ENCODE measurements at regions not wholly inside any gene's neighbourhood (a gene's known extent, or its start where the extent isn't known, plus 50 kb on each side); places are given as distances from the start of the nearest gene placed in this dataset.

GRCh38 chr10:3361640-3362039, 189.1 kb upstream of the PITRM1 start:
- in situ Hi-C loops (cut with MboI; ENCODE audit: low sequenced_read_pairs): no loop called here

DNA sequence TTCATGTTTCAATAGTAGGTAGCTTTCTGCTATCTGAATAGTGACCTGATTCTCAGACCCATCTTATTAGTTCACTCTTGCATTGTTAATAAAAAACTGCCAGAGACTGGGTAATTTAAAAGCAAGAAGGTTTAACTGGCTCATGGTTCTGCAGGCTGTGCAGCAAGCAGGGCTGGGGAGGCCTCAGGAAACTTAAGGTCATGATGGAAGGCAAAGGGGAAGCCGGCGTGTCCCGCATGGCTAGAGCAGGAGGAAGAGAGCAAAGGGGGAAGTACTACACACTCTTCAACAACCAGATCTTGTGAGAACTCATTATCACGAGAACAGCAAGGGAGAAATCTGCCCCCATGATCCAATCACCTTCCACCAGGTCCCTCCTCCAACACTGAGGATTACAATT, 185.2 kb upstream of the PITRM1 start:
- in situ Hi-C loops (cut with MboI; ENCODE audit: low sequenced_read_pairs): no loop called here

DNA sequence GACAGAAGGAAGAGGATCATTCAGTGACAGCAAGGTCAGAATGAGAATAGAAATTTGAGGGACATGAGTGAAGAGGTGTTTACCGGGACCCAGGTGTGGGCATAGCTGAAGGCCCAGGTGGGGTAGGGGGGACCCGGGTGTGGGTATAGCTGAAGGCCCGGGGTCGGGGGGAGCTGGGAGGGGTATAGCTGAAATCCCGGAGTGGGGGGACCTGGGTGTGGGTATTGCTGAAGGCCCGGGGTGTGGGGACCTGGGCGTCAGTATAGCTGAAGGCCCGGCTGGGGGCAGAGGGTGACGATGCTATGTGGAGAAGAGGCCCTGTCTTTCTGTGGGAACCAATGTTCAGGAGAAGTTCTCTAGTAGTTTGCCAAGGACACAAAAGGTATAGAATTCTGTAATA, 183.0 kb upstream of the PITRM1 start:
- in situ Hi-C loops (cut with MboI; ENCODE audit: low sequenced_read_pairs): no loop called here

- in situ Hi-C loops (cut with MboI; ENCODE audit: low sequenced_read_pairs): no loop called here
Measured at GRCh38 chr10:3354174-3354900, 181.8 kb upstream of the PITRM1 start.

- in situ Hi-C loops (cut with MboI; ENCODE audit: low sequenced_read_pairs): no loop called here
Measured at GRCh38 chr10:3353235-3353634, 180.7 kb upstream of the PITRM1 start.

- in situ Hi-C loops (cut with MboI; ENCODE audit: low sequenced_read_pairs): no loop called here
Measured at GRCh38 chr10:3350617-3351258, 178.2 kb upstream of the PITRM1 start.

DNA sequence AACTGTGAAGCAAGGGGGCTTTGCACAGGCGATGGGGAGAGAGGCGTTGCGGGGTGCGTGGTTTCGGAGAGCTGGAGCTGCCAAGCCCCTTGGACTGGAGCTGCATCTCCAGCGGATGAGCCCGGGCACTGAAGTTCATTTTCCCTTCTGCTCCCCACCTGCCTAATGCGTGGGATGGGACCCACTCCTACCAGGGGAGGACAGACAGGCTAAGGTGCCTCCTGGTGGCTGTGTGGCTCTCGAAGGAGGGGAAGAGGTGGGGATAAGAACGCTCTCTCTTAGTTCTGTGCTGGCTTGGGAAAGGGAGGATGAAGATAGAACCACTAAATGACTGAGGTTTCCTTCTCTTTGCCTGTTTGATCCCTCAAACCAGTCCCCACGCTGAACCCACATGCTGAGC, 177.6 kb upstream of the PITRM1 start:
- in situ Hi-C loops (cut with MboI; ENCODE audit: low sequenced_read_pairs): no loop called here

DNA sequence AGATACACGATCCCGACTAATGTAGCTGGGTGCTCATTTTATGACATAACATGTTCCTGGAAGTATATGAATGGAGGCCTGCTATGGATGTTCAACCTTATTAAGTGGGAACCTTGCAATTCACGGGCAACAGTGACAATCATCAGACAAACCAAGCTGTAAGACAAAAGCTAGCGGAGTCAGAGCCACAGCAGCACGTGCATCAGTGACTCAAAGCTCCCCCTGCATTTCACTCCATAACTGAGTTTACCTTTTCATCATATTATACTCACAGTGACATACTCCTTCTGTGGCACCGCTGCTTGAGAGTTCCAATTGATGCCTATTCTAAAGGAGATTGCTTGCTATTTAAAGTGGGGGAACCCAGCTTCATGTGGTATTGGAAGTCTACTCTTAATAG, 176.0 kb upstream of the PITRM1 start:
- in situ Hi-C loops (cut with MboI; ENCODE audit: low sequenced_read_pairs): no loop called here

- in situ Hi-C loops (cut with MboI; ENCODE audit: low sequenced_read_pairs): no loop called here
Measured at GRCh38 chr10:3347413-3348182, 175.0 kb upstream of the PITRM1 start.

DNA sequence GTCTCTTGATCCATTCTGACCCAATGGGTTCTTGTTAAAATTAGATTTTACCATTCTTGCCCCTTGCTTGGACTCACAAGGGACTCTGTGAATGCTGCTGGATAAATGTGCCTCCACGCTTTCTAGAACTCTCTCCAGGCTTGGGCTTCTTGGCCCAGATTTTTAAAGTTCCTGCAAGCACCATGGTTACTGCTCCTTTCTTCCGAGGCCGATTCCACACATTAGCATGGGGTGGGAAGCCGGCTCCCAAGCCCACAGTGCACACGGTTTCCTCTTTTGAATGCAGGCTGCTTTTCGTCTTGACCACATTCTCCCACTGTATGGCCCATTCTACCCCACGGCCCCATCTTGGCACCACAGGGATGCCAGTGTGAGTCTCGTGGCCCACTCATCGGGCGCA, 174.3 kb upstream of the PITRM1 start:
- in situ Hi-C loops (cut with MboI; ENCODE audit: low sequenced_read_pairs): no loop called here

DNA sequence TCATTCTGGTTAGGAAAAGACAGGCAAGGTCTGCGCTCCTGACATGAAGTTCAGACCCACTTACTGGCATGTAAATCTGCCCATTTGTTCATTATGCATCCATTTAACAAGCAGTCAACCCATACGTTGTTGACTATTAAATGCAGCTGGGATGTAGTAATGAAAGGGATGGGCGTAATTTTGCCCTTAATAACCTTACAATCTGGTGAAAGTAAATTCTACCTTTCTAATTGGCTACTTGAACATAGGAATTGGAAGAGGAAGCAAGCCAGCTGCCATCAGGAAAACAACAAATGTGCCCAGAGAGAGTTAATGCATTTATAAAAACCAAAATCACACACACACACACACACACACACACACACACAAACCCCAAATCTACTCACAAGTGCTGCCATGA, 170.2 kb upstream of the PITRM1 start:
- in situ Hi-C loops (cut with MboI; ENCODE audit: low sequenced_read_pairs): no loop called here

DNA sequence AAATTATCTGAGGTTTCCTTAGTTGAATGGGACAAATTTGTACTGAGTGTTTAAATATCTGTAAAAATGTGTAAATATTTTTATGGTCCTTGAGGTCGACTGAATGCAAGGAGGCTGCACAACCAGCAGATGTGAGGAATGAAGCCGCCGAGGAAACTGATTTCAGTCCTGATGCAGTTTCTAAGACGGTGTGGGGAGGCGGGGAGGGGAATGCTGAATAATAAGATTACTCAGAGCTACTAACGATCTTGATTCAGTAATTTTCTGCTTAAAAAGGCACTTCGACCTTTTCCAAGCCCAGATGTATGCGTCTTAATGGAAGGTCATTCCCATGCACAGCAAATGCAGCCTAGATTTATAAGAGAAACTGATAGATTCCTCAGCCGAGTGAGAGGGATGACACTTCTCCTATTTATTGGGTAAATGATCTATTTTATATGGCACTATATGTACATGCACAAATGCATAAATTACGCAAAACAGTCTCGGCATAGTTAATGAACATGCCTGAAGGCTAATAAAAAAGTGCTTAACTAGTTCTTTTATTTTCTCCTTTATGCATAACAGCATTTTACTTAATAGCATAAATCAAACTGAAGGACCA, 167.6 kb upstream of the PITRM1 start:
- in situ Hi-C loops (cut with MboI; ENCODE audit: low sequenced_read_pairs): no loop called here

DNA sequence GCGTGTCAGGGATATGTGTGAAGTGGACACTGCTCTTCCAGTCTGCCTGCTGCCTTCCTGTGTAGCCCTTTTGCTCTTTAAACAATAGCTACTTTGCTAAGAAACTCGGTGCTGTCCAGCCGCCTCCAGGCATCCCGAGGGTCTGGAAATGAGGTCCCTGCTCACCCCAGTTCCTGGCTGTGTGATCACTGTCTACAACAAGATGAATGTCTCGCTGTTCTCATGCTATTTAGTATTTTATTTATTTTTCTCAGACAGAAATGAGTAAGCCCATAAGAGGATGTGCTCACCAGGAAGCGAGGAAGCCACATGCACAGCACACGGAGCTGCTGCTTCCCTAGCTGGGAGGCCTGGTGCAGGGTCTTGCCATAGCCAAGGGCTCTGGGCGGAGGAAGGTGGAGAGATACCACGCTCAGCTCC, 167.0 kb upstream of the PITRM1 start:
- in situ Hi-C loops (cut with MboI; ENCODE audit: low sequenced_read_pairs): no loop called here

GRCh38 chr10:3339121-3339520, 166.5 kb upstream of the PITRM1 start:
- in situ Hi-C loops (cut with MboI; ENCODE audit: low sequenced_read_pairs): no loop called here

- in situ Hi-C loops (cut with MboI; ENCODE audit: low sequenced_read_pairs): no loop called here
Measured at GRCh38 chr10:3337741-3338140, 165.2 kb upstream of the PITRM1 start.

- in situ Hi-C loops (cut with MboI; ENCODE audit: low sequenced_read_pairs): no loop called here
Measured at GRCh38 chr10:3336673-3337293, 164.2 kb upstream of the PITRM1 start.

DNA sequence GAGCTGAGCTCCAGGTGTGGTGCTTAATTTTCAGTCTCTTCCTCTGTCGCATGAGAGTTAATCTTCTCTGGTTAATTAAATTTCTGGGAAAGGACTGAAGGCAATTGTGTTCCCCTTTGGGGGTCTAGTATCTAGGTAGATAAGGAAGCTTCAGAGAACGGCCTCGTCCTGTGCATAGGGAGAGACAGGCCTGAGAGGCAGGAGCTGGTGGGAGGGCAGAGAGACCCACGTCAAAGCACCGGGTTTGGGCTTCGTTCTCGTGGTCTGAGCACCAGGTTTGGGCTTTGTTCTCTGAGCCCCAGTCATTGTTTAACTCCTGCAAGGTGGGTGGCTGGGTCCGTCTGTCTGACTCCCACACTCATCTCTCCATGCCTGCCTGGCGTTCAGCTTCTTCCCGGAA, 160.8 kb upstream of the PITRM1 start:
- in situ Hi-C loops (cut with MboI; ENCODE audit: low sequenced_read_pairs): no loop called here

DNA sequence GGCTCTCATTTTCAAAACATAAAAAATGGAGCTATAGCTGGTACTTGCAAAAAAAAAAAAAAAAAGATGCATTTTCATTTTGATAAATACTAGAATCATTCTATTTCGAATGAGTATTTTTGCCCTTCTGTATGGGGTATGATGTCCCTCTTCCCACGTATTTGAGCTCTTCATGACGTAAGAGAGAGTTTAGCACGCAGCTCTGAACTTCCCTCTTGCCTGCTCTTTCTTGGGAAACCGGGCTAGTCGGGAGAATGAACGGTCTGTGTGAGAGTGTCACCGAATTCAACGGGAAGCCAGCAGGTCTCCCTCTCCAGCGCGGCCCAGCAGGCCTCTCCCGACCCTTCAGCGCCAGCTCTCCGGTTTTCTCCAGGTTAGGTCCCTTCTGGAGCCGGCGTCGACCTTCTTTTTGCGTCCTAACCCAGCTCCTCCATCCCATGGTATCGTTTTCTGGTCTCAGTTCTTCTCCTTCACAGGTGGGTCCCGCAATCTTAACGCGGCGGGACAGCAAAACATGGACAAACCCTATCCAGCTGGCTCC, 159.2 kb upstream of the PITRM1 start:
- in situ Hi-C loops (cut with MboI; ENCODE audit: low sequenced_read_pairs): no loop called here

GRCh38 chr10:3331187-3331586, 158.6 kb upstream of the PITRM1 start:
- in situ Hi-C loops (cut with MboI; ENCODE audit: low sequenced_read_pairs): no loop called here

DNA sequence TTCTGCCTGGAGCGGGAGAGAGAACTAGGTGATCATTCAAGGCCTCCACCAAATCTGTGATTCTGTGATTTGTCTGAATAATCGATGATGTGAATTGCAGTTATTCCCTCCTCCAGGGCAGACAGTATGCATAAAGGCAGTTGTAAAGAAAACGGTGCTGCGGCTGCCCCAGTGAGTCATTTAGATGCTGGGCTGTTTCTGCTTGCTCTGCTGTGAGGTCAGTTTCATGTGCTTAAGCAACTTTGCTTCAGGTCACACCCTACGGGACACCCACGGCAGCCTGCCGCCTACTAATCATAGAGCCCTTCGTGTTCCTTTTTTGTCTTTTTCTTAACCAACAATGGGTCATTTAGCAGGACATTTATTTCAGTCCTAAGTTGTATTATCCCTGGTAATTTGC, 158.1 kb upstream of the PITRM1 start:
- in situ Hi-C loops (cut with MboI; ENCODE audit: low sequenced_read_pairs): no loop called here
